ENCODE measurements at regions not wholly inside any gene's neighbourhood (a gene's known extent, or its start where the extent isn't known, plus 50 kb on each side); places are given as distances from the start of the nearest gene placed in this dataset.

- no peak for DNase-seq (ENCODE audit: low read depth, low spot score)
These were observed 507.6 kb downstream of the MIAT start for GRCh38 chr22:27164781-27165503.

GRCh38 chr22:27168681-27169080 lies 511.3 kb downstream of the MIAT start:
- DNase-seq (ENCODE audit: low read depth, low spot score): no peak

- peak; percentile 71 for DNase-seq (ENCODE audit: low read depth, low spot score)
These were observed 513.1 kb downstream of the MIAT start for GRCh38 chr22:27170491-27170890.

GRCh38 chr22:27171212-27171611 lies 513.8 kb downstream of the MIAT start:
- DNase-seq (ENCODE audit: low read depth, low spot score): no peak

- DNase-seq (ENCODE audit: low read depth, low spot score): no peak
These were observed 516.1 kb downstream of the MIAT start for GRCh38 chr22:27173530-27173929.

- no peak for DNase-seq (ENCODE audit: low read depth, low spot score)
These were observed 517.8 kb downstream of the MIAT start for GRCh38 chr22:27175021-27175838.

GRCh38 chr22:27175974-27176373 lies 518.6 kb downstream of the MIAT start:
- no peak for DNase-seq (ENCODE audit: low read depth, low spot score)

- DNase-seq (ENCODE audit: low read depth, low spot score): no peak
These were observed 521.8 kb downstream of the MIAT start for GRCh38 chr22:27179161-27179560.

GRCh38 chr22:27181537-27181936 lies 524.1 kb downstream of the MIAT start:
- DNase-seq (ENCODE audit: low read depth, low spot score): no peak

GRCh38 chr22:27183474-27183873 lies 526.1 kb downstream of the MIAT start:
- no peak for DNase-seq (ENCODE audit: low read depth, low spot score)

GRCh38 chr22:27185099-27185709 lies 527.8 kb downstream of the MIAT start:
- no peak for DNase-seq (ENCODE audit: low read depth, low spot score)

- DNase-seq (ENCODE audit: low read depth, low spot score): no peak
These were observed 528.4 kb downstream of the MIAT start for GRCh38 chr22:27185760-27186302.

- DNase-seq (ENCODE audit: low read depth, low spot score): no peak
These were observed 529.3 kb downstream of the MIAT start for GRCh38 chr22:27186643-27187042.

- no peak for DNase-seq (ENCODE audit: low read depth, low spot score)
These were observed 534.9 kb downstream of the MIAT start for GRCh38 chr22:27192135-27192829.

GRCh38 chr22:27193215-27193614 lies 535.8 kb downstream of the MIAT start:
- no peak for DNase-seq (ENCODE audit: low read depth, low spot score)

GRCh38 chr22:27193636-27194035 lies 536.2 kb downstream of the MIAT start:
- no peak for DNase-seq (ENCODE audit: low read depth, low spot score)

- no peak for DNase-seq (ENCODE audit: low read depth, low spot score)
These were observed 536.8 kb downstream of the MIAT start for GRCh38 chr22:27194096-27194748.

- no peak for DNase-seq (ENCODE audit: low read depth, low spot score)
These were observed 537.7 kb downstream of the MIAT start for GRCh38 chr22:27195094-27195493.

- no peak for DNase-seq (ENCODE audit: low read depth, low spot score)
These were observed 538.1 kb downstream of the MIAT start for GRCh38 chr22:27195494-27195893.

- no peak for DNase-seq (ENCODE audit: low read depth, low spot score)
These were observed 539.2 kb downstream of the MIAT start for GRCh38 chr22:27196606-27197005.

GRCh38 chr22:27197052-27197451 lies 539.7 kb downstream of the MIAT start:
- DNase-seq (ENCODE audit: low read depth, low spot score): no peak

Data from brain pericyte (primary cell).